Endothelial cell of umbilical vein (primary cell): ENCODE measurements at regions not wholly inside any gene's neighbourhood (a gene's known extent, or its start where the extent isn't known, plus 50 kb on each side); places are given as distances from the start of the nearest gene placed in this dataset.

Source experiments
- EZH2 ChIP-seq: IDR thresholded peaks from 2 replicates; pipeline ENCODE4 v1.6.1; 2012; ENCODE audit warnings: borderline replicate concordance, low read depth, mild to moderate bottlenecking, moderate library complexity, low read length, inconsistent platforms; ENCODE audit not compliant: severe bottlenecking
- GATA2 ChIP-seq: IDR thresholded peaks from 2 replicates; pipeline ENCODE4 v1.7.0; 2011; ENCODE audit warnings: low read depth, mild to moderate bottlenecking, moderate library complexity, mixed read lengths, low read length; ENCODE audit not compliant: insufficient read length, insufficient read depth

GRCh38 chr3:76961284-76961683 is 78.6 kb upstream of the ROBO2 start:
- TF ChIP-seq EZH2 (no peak), GATA2 (no peak)
